ENCODE measurements at regions not wholly inside any gene's neighbourhood (a gene's known extent, or its start where the extent isn't known, plus 50 kb on each side); places are given as distances from the start of the nearest gene placed in this dataset.

GRCh38 chr17:73733517-73733916 is 89.3 kb upstream of the SDK2 start:
- peaks cover 3% of the 10 kb centered on the region for H3K9me3 ChIP-seq
- H3K4me1 ChIP-seq: no peaks in the 10 kb centered on the region
- intact Hi-C loops (cut with DNase I): no loop called here
- no peak for TF ChIP-seq CTCF (IDR thresholded peaks at IDR 0.05)
- no peaks in the 10 kb centered on the region for H3K36me3 ChIP-seq (ENCODE audit: insufficient read depth in 1 of 2, low read depth in 1 of 2)
- DNase-seq: no peak
- H3K27ac ChIP-seq: no peak overlapping the region
- H3K27me3 ChIP-seq (ENCODE audit: insufficient read depth in 3 of 3, low read length in 2 of 3): peaks cover 0 to 12% (median 9%) of the 10 kb centered on the region in 3 donors
- no peak overlapping the region for H3K4me3 ChIP-seq
- no peak for ATAC-seq
- 32 to 41% (median 34%) methylated on average over 1 of the region's 1 CpG for WGBS, 3 donors

GRCh38 chr17:73735245-73735644 is 91.0 kb upstream of the SDK2 start:
- 67 to 70% (median 69%) methylated on average over 6 of the region's 6 CpGs for WGBS, 3 donors
- H3K36me3 ChIP-seq (ENCODE audit: insufficient read depth in 1 of 2, low read depth in 1 of 2): no peaks in the 10 kb centered on the region
- peaks cover 2% of the 10 kb centered on the region for H3K9me3 ChIP-seq
- no peak for ATAC-seq
- peaks cover 0 to 21% (median 6%) of the 10 kb centered on the region in 3 donors for H3K27me3 ChIP-seq (ENCODE audit: insufficient read depth in 3 of 3, low read length in 2 of 3)
- H3K27ac ChIP-seq: no peak overlapping the region
- DNase-seq: no peak
- no peak for TF ChIP-seq CTCF (IDR thresholded peaks at IDR 0.05)
- intact Hi-C loops (cut with DNase I): no loop called here
- H3K4me1 ChIP-seq: no peaks in the 10 kb centered on the region
- H3K4me3 ChIP-seq: no peak overlapping the region

GRCh38 chr17:73738751-73739575 is 94.7 kb upstream of the SDK2 start:
- intact Hi-C loops (cut with DNase I): no loop called here
- Histone ChIP-seq H3K9me3 (peaks cover 6% of the 10 kb centered on the region), H3K27me3 (ENCODE audit: insufficient read depth in 3 of 3, low read length in 2 of 3) (peaks cover 0 to 21% (median 6%) of the 10 kb centered on the region in 3 donors), H3K4me3 (no peak overlapping the region), H3K27ac (no peak overlapping the region), H3K4me1 (no peaks in the 10 kb centered on the region), H3K36me3 (ENCODE audit: insufficient read depth in 1 of 2, low read depth in 1 of 2) (no peaks in the 10 kb centered on the region)
- 65 to 69% (median 67%) methylated on average over 16 of the region's 16 CpGs for WGBS, 3 donors
- no peak for ATAC-seq
- TF ChIP-seq CTCF (IDR thresholded peaks at IDR 0.05): no peak
- DNase-seq: no peak

GRCh38 chr17:73740370-73740769 is 96.1 kb upstream of the SDK2 start:
- TF ChIP-seq CTCF (IDR thresholded peaks at IDR 0.05): no peak
- H3K4me1 ChIP-seq: no peaks in the 10 kb centered on the region
- no peaks in the 10 kb centered on the region for H3K36me3 ChIP-seq (ENCODE audit: insufficient read depth in 1 of 2, low read depth in 1 of 2)
- H3K9me3 ChIP-seq: peaks cover 6% of the 10 kb centered on the region
- H3K27me3 ChIP-seq (ENCODE audit: insufficient read depth in 3 of 3, low read length in 2 of 3): peaks cover 0 to 14% (median 2%) of the 10 kb centered on the region in 3 donors
- DNase-seq (no peak), ATAC-seq (no peak)
- 54 to 66% (median 55%) methylated on average over 8 of the region's 8 CpGs for WGBS, 3 donors
- no peak overlapping the region for H3K27ac ChIP-seq
- intact Hi-C loops (cut with DNase I): no loop called here
- H3K4me3 ChIP-seq: no peak overlapping the region

All from psoas muscle (tissue), 7 donors.